Epithelial cell of proximal tubule (primary cell): ENCODE measurements at regions not wholly inside any gene's neighbourhood (a gene's known extent, or its start where the extent isn't known, plus 50 kb on each side); places are given as distances from the start of the nearest gene placed in this dataset.
A peak's percentile ranks its signal among the peaks of the same experiment; 100 is the strongest.

Experiments
- DNase-seq: peaks from one replicate; pipeline ENCODE4 v3.0.0-alpha.2; 2011; ENCODE audit warnings: low read depth
- H3K4me3 ChIP-seq: 2 replicates; pipeline ENCODE4 v1.5.1; 2011; ENCODE audit warnings: low read depth, mild to moderate bottlenecking, low read length
- TF ChIP-seq, protein P1 (sequence below): conservative IDR thresholded peaks from 2 replicates; pipeline ENCODE4 v1.5.1; 2012; ENCODE audit warnings: low read depth, mild to moderate bottlenecking, low read length

DNA sequence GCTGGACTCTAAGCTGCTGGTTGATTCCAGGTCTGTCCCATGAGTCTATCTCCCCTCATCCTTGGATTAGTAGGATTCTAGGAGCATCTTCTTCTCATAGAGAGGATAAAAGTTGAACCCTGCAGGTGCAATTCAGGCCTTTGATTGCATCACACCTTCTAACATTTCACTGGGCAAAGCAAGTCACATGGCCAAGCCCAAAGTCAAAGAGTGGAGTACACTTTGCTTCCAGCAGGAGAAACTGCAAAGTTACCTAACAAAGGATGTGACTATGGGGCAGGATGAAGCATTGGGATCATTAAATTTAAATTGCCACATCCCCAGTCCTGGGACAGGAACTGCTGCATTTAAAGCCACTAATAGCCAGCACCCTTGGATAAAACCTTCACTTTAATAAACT, 51.0 kb upstream of the EGFLAM start:
- DNase-seq = no peak
- TF ChIP-seq, protein P1, sequence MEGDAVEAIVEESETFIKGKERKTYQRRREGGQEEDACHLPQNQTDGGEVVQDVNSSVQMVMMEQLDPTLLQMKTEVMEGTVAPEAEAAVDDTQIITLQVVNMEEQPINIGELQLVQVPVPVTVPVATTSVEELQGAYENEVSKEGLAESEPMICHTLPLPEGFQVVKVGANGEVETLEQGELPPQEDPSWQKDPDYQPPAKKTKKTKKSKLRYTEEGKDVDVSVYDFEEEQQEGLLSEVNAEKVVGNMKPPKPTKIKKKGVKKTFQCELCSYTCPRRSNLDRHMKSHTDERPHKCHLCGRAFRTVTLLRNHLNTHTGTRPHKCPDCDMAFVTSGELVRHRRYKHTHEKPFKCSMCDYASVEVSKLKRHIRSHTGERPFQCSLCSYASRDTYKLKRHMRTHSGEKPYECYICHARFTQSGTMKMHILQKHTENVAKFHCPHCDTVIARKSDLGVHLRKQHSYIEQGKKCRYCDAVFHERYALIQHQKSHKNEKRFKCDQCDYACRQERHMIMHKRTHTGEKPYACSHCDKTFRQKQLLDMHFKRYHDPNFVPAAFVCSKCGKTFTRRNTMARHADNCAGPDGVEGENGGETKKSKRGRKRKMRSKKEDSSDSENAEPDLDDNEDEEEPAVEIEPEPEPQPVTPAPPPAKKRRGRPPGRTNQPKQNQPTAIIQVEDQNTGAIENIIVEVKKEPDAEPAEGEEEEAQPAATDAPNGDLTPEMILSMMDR = peak; percentile 22
- no peak overlapping the region for H3K4me3 ChIP-seq

DNA sequence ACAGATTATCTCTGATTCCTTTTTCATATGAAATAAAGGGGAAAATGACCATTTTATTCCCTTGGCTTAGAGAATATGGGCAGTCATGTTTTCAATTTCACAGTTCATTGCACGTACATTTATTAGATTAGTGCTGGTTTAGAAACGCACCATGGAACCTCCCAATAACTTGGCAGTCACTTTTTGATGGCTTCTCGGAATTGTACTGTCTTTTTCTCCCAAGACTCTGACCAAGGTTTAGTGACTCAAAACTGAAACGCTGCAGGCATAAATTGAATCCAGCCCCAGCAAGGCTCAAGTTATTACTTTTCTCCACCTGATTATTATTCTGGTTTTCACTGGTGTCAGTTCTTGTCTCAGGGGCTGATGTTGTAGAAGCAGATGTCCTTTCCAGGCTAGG, 55.6 kb upstream of the EGFLAM start:
- TF ChIP-seq, protein P1 = no peak
- H3K4me3 ChIP-seq = no peak overlapping the region
- DNase-seq = no peak

DNA sequence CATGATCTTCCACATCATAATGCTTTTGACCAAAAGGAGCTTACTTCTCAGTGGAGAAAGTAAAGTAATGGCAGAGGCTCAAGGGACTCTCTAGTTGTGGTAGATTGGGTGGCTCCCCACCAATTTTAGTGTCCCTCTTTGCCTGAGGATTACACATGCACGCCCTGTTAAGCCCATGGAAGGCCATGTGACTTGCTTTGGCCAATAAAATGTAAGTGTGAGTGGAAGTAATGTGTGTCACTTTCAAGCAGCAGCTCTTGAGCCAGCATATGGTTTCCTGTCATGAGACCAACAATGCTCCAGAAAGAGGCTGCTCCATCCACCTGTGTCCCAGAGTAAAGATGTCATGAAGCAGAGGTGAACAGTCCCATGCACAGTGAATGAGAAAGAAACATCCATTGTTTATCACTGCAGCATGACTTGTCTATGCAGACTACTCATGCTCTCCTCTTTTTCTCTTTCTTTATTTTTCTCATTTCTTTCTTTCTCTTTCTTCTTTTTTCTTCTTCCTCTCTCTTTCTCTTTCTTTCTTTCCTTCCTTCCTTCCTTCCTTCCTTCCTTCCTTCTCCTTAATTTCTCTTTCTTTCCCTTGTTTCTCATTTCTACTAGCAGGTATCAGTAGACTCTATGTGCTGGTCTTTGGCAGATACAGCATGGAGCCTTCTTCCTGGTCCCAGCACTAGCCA, 57.3 kb upstream of the EGFLAM start:
- no peak for DNase-seq
- H3K4me3 ChIP-seq = no peak overlapping the region
- TF ChIP-seq, protein P1 = no peak

DNA sequence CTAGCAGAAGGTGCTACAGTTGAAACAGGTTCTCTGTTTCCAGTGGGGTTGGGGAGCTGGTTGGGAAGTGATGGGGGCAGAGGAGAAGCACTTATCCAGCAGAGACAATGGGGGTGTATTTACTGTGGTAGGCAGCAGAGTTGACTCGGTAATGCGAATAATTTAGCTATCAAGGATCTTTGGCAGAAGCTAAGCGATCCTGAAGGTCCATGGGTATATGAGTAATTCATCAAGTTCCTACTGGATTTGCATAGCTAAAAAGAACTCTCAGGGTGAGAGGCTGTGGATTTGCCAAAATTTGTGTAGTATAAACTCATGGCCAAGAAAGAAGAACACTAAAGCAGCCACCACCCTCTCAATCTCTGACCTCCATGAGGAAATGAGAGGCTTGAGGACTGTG, 61.2 kb upstream of the EGFLAM start:
- no peak for DNase-seq
- H3K4me3 ChIP-seq = no peak overlapping the region
- TF ChIP-seq, protein P1 = no peak

DNA sequence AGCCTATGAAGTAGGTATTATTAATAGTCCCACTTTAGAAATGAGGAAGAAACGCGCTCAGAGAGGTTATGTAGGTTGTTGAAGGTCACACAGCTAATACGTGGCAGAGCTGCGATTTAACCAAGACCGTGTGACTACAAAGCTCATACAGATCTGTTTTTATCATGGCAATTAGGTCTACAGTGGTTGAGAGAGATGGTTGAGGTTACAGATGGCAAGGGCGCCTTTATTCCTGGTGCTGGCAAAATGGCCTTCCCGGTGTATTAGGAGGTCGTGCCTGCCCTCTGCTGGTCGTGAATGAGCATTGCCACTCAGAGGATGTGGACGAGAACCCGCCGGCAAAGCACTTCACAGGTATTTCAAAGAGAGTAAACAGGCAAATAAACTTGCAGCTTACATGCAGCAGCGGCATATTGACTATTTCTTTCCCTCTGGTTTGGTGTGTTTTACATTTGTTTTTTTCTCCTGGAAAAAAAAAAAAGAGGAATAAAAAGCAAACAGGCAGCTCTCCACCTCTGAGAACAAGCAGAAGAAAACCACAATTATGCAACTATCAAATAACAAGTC, 65.3 kb upstream of the EGFLAM start:
- TF ChIP-seq, protein P1 = peak; percentile 92
- H3K4me3 ChIP-seq = no peak overlapping the region
- DNase-seq = no peak

DNA sequence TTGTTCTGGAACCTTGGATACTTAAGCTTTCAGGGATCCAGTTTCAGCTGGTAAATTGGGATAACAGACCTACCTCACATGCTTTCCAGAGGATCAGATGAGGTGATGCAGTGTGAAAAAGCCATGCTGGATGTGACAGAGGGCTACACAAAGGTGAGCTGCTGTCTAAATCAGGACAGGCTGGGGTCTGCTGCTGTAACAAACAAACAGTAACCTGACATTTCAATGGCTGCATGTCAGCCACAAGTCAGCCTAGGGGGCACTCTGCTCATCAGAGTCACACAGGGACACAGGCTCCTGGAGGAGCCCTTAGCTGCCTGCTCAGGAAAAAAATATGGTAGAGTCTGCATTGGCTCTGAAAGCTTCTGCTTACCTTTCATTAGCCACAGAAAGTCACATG, 66.7 kb upstream of the EGFLAM start:
- DNase-seq = no peak
- no peak overlapping the region for H3K4me3 ChIP-seq

More for the DNA sequence above, 66.7 kb upstream of the EGFLAM start:
- TF ChIP-seq, protein P1 = no peak
